PC-9 (cell line): ENCODE measurements at regions not wholly inside any gene's neighbourhood (a gene's known extent, or its start where the extent isn't known, plus 50 kb on each side); places are given as distances from the start of the nearest gene placed in this dataset.

Experiments used
- CTCF ChIP-seq: fragments of 200-600 bp; sonication (generic); conservative IDR thresholded peaks from 2 replicates; pipeline ENCODE4 v1.6.1; 2017; ENCODE audit warnings: mixed run types, antibody characterized with exemption, mild to moderate bottlenecking, moderate library complexity
- EZH2 ChIP-seq: fragments of 200-600 bp; sonication (generic); IDR thresholded peaks from 2 replicates; pipeline ENCODE4 v1.8.0; 2017; ENCODE audit warnings: antibody characterized with exemption, low read depth

GRCh38 chr6:3509336-3509735, 52.5 kb upstream of the SLC22A23 start:
- TF ChIP-seq CTCF (no peak), EZH2 (no peak)
